ENCODE measurements at regions not wholly inside any gene's neighbourhood (a gene's known extent, or its start where the extent isn't known, plus 50 kb on each side); places are given as distances from the start of the nearest gene placed in this dataset.

- no peak for DNase-seq (ENCODE audit: low read depth)
Observed at GRCh38 chr6:45741437-45742171, 274.1 kb downstream of the CLIC5 start.

GRCh38 chr6:45739058-45739457, 276.6 kb downstream of the CLIC5 start:
- DNase-seq (ENCODE audit: low read depth): no peak

- no peak for DNase-seq (ENCODE audit: low read depth)
Observed at GRCh38 chr6:45738057-45738455, 277.6 kb downstream of the CLIC5 start.

- DNase-seq (ENCODE audit: low read depth): no peak
Observed at GRCh38 chr6:45737331-45738056, 278.2 kb downstream of the CLIC5 start.

- no peak for DNase-seq (ENCODE audit: low read depth)
Observed at GRCh38 chr6:45736134-45736533, 279.5 kb downstream of the CLIC5 start.

- DNase-seq (ENCODE audit: low read depth): no peak
Observed at GRCh38 chr6:45732731-45733130, 282.9 kb downstream of the CLIC5 start.

GRCh38 chr6:45730232-45730631, 285.4 kb downstream of the CLIC5 start:
- DNase-seq (ENCODE audit: low read depth): no peak

GRCh38 chr6:45728674-45729073, 287.0 kb downstream of the CLIC5 start:
- DNase-seq (ENCODE audit: low read depth): no peak

GRCh38 chr6:45727819-45728449, 287.7 kb downstream of the CLIC5 start:
- no peak for DNase-seq (ENCODE audit: low read depth)

- no peak for DNase-seq (ENCODE audit: low read depth)
Observed at GRCh38 chr6:45727228-45727627, 288.4 kb downstream of the CLIC5 start.

- DNase-seq (ENCODE audit: low read depth): no peak
Observed at GRCh38 chr6:45726444-45726843, 289.2 kb downstream of the CLIC5 start.

- no peak for DNase-seq (ENCODE audit: low read depth)
Observed at GRCh38 chr6:45724511-45724910, 291.1 kb downstream of the CLIC5 start.

- DNase-seq (ENCODE audit: low read depth): no peak
Observed at GRCh38 chr6:45724027-45724426, 291.6 kb downstream of the CLIC5 start.

GRCh38 chr6:45722876-45723275, 292.8 kb downstream of the CLIC5 start:
- no peak for DNase-seq (ENCODE audit: low read depth)

- no peak for DNase-seq (ENCODE audit: low read depth)
Observed at GRCh38 chr6:45721665-45722064, 294.0 kb downstream of the CLIC5 start.

- no peak for DNase-seq (ENCODE audit: low read depth)
Observed at GRCh38 chr6:45718871-45719270, 296.8 kb downstream of the CLIC5 start.

- DNase-seq (ENCODE audit: low read depth): no peak
Observed at GRCh38 chr6:45718131-45718530, 297.5 kb downstream of the CLIC5 start.

GRCh38 chr6:45717715-45718114, 297.9 kb downstream of the CLIC5 start:
- no peak for DNase-seq (ENCODE audit: low read depth)

GRCh38 chr6:45717027-45717426, 298.6 kb downstream of the CLIC5 start:
- no peak for DNase-seq (ENCODE audit: low read depth)

- DNase-seq (ENCODE audit: low read depth): no peak
Observed at GRCh38 chr6:45715508-45715803, 300.2 kb downstream of the CLIC5 start.

- DNase-seq (ENCODE audit: low read depth): peak; percentile 27
Observed at GRCh38 chr6:45714741-45715507, 300.7 kb downstream of the CLIC5 start.

GRCh38 chr6:45714006-45714730, 301.5 kb downstream of the CLIC5 start:
- DNase-seq (ENCODE audit: low read depth): no peak

Measured in stimulated activated CD8-positive, alpha-beta memory T cell treated with anti-CD3 and anti-CD28 coated beads, Interleukin-15, amount 100 ng/mL, for 1 hour (primary cell).